NB4 (cell line): ENCODE measurements at regions not wholly inside any gene's neighbourhood (a gene's known extent, or its start where the extent isn't known, plus 50 kb on each side); places are given as distances from the start of the nearest gene placed in this dataset.

Experiments
- CTCF ChIP-seq: IDR thresholded peaks from one replicate; pipeline ENCODE4 v1.5.1; 2012; ENCODE audit warnings: low read depth, low read length
- MAX ChIP-seq: IDR thresholded peaks from 2 replicates; pipeline ENCODE4 v1.6.1; 2011; ENCODE audit warnings: low read depth, low read length

- TF ChIP-seq MAX (no peak), CTCF (no peak)
Measured at GRCh38 chr11:39442177-39442576, 2017.3 kb downstream of the LRRC4C start.
